DND-41 (cell line): ENCODE measurements at regions not wholly inside any gene's neighbourhood (a gene's known extent, or its start where the extent isn't known, plus 50 kb on each side); places are given as distances from the start of the nearest gene placed in this dataset.

Experiments
- ATAC-seq: fragments of 200-7000 bp; cut with Tn5 transposase; 3 replicates; pipeline ENCODE4 v1.9.1; 2021; ENCODE audit warnings: low read depth; ENCODE audit not compliant: insufficient read depth
- DNase-seq: peaks from one replicate; pipeline ENCODE4 v3.0.0-alpha.2; 2020
- H2AFZ ChIP-seq: 2 replicates; pipeline ENCODE4 v1.6.0; 2012; ENCODE audit warnings: low read depth, low read length
- H3K27ac ChIP-seq: 2 replicates; pipeline ENCODE4 v1.5.1; 2012; ENCODE audit warnings: low read length, inconsistent platforms
- H3K27me3 ChIP-seq: fragments of 200-600 bp; sonication (generic); 2 replicates; pipeline ENCODE4 v1.6.0; 2012; ENCODE audit warnings: low read length, mild to moderate bottlenecking, inconsistent platforms; ENCODE audit not compliant: insufficient read depth, poor library complexity
- H3K36me3 ChIP-seq: 2 replicates; pipeline ENCODE4 v1.5.1; 2012; ENCODE audit warnings: low read length, inconsistent platforms; ENCODE audit not compliant: insufficient read depth
- H3K4me1 ChIP-seq: 2 replicates; pipeline ENCODE4 v1.5.1; 2012; ENCODE audit warnings: mild to moderate bottlenecking, low read length; ENCODE audit not compliant: insufficient read depth
- H3K4me2 ChIP-seq: 2 replicates; pipeline ENCODE4 v1.6.0; 2012; ENCODE audit warnings: mild to moderate bottlenecking, moderate library complexity, low read length, inconsistent platforms; ENCODE audit not compliant: insufficient read depth
- H3K4me3 ChIP-seq, 2 experiments: fragments of 200-600 bp in 1 of 2; shearing (Covaris generic) in 1 of 2; 2 replicates each; pipeline ENCODE4 v1.5.1; 2012 to 2016; ENCODE audit warnings: inconsistent platforms in 2 of 2, low read length in 2 of 2, mild to moderate bottlenecking in 2 of 2, low read depth in 1 of 2, moderate library complexity in 1 of 2
- H3K79me2 ChIP-seq: 2 replicates; pipeline ENCODE4 v1.6.0; 2012; ENCODE audit warnings: low read length, inconsistent platforms; ENCODE audit not compliant: insufficient read depth
- H3K9ac ChIP-seq: 2 replicates; pipeline ENCODE4 v1.6.0; 2012; ENCODE audit warnings: low read depth, mild to moderate bottlenecking, inconsistent platforms, low read length, moderate library complexity
- H3K9me3 ChIP-seq: 2 replicates; pipeline ENCODE4 v1.5.1; 2012; ENCODE audit warnings: low read length, moderate library complexity, mild to moderate bottlenecking, inconsistent platforms; ENCODE audit not compliant: insufficient read depth, severe bottlenecking
- H4K20me1 ChIP-seq: 2 replicates; pipeline ENCODE4 v1.6.0; 2012; ENCODE audit warnings: low read length; ENCODE audit not compliant: insufficient read depth
- EZH2 ChIP-seq: IDR thresholded peaks from 3 replicates; pipeline ENCODE4 v1.6.1; 2012; ENCODE audit warnings: borderline replicate concordance, low read depth, mild to moderate bottlenecking, moderate library complexity, low read length, inconsistent platforms; ENCODE audit not compliant: severe bottlenecking
- TF ChIP-seq, protein P1 (sequence below): IDR thresholded peaks from 2 replicates; pipeline ENCODE4 v1.5.1; 2012; ENCODE audit warnings: borderline replicate concordance, low read length, moderate library complexity, mild to moderate bottlenecking; ENCODE audit not compliant: poor library complexity, severe bottlenecking; ENCODE audit errors: extremely low read depth

DNA sequence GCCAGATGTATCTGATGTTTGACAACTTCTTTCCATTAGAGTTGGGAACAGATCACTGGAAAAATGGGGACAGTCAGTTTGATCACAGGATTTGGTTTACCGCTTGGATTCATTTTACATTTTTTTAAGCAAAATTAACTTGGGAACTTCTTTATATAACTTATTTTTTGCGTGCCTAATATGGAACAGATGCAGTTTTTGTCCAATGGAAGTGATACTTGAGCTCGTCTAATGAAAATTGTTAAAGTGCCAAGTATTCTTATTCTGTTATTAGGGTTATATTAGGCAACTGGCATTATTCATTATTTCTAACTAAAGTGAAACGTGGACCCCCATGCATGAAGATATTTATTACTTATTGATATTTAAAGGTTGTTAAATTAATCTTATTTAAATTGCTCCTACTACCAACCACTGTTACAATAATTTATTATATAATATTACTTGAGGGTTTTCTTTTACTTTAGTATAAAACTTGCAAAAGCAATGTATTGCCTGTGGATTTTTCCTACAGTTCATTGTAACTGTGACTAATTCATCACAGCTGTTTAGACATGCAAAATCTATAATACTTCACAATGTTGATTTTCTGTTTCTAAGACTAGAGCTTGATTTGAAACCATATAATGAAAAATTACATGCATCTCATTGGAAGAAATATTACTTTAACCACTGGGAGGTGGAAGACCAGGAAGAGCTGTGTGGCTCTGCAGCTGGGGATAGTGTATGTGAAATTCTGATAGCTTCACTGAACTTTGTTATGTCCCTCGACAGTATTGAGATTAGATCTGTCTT, 787.3 kb upstream of the WWC1 start:
- no peaks in the 10 kb centered on the region for H4K20me1 ChIP-seq
- H3K36me3 ChIP-seq, result no peaks in the 10 kb centered on the region
- no peaks in the 10 kb centered on the region for H3K27me3 ChIP-seq
- H3K27ac ChIP-seq, result no peak overlapping the region
- H3K4me1 ChIP-seq, result no peaks in the 10 kb centered on the region
- no peaks in the 10 kb centered on the region for H3K79me2 ChIP-seq
- no peak overlapping the region for H3K9ac ChIP-seq
- H3K9me3 ChIP-seq, result no peaks in the 10 kb centered on the region
- no peak overlapping the region for H3K4me3 ChIP-seq
- no peak for TF ChIP-seq EZH2
- TF ChIP-seq, protein P1, sequence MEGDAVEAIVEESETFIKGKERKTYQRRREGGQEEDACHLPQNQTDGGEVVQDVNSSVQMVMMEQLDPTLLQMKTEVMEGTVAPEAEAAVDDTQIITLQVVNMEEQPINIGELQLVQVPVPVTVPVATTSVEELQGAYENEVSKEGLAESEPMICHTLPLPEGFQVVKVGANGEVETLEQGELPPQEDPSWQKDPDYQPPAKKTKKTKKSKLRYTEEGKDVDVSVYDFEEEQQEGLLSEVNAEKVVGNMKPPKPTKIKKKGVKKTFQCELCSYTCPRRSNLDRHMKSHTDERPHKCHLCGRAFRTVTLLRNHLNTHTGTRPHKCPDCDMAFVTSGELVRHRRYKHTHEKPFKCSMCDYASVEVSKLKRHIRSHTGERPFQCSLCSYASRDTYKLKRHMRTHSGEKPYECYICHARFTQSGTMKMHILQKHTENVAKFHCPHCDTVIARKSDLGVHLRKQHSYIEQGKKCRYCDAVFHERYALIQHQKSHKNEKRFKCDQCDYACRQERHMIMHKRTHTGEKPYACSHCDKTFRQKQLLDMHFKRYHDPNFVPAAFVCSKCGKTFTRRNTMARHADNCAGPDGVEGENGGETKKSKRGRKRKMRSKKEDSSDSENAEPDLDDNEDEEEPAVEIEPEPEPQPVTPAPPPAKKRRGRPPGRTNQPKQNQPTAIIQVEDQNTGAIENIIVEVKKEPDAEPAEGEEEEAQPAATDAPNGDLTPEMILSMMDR, result no peak
- no peak overlapping the region for H3K4me2 ChIP-seq
- ATAC-seq (no peak), DNase-seq (no peak)
- H2AFZ ChIP-seq, result no peak overlapping the region

DNA sequence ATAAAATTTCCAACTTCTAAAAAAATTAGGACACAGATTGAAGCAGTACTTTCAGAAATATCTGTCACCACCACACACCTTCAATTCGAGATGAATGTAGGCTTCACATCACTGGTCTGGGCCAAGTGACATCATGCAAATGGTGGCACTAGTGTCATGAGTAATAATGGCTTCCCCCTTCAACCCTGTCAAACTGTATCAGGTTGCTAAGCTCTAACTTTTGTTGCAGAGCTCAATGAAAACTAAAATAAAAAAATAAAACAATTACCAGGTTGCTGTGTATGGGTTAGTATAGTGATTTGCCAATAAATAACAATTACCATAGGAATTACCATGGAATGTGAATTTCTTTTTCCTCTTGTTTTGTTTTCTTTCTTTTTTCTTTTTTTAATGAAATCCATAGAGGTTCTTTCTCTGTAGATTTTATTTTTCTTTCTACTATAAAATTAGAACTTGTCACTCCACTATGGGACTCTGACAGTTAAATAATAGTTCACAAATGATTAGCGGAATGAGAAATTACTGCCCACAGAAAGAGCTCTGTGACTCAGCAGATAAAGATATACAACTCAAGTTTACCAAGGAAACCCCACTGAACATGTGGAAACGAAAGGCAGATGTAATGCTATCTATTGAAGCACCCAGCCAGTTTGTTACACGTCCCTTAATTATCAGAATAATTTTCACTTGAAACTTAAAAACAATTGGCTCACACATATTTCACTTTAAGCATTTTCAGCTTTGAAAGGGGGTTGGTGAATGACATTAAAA, 783.8 kb upstream of the WWC1 start:
- no peaks in the 10 kb centered on the region for H4K20me1 ChIP-seq
- H2AFZ ChIP-seq, result no peak overlapping the region
- H3K36me3 ChIP-seq, result no peaks in the 10 kb centered on the region
- H3K4me2 ChIP-seq, result no peak overlapping the region
- H3K4me1 ChIP-seq, result no peaks in the 10 kb centered on the region
- no peak overlapping the region for H3K27ac ChIP-seq
- H3K79me2 ChIP-seq, result no peaks in the 10 kb centered on the region
- no peak overlapping the region for H3K4me3 ChIP-seq
- ATAC-seq, result no peak
- no peaks in the 10 kb centered on the region for H3K9me3 ChIP-seq
- TF ChIP-seq, protein P1, result no peak
- TF ChIP-seq EZH2, result no peak
- no peak for DNase-seq
- no peak overlapping the region for H3K9ac ChIP-seq
- H3K27me3 ChIP-seq, result no peaks in the 10 kb centered on the region

DNA sequence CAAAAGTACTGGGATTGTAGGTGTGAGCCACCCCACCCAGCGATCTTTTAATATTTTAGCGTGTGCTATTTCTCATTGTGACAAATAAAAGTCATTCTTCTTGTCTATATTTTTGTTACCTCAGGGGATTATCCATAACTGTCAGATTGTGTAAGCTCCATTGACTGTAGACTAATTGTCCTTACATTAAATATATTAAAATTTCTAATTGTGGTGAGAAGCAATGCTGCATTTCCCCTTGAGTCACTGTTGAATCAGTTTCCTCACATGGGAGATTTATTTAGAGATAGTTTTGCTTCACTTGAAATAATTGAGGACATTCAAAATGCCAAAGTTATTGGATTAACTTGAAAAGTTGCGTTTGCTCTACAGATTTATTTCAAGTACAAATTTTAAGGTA, 782.4 kb upstream of the WWC1 start:
- no peaks in the 10 kb centered on the region for H3K27me3 ChIP-seq
- H3K27ac ChIP-seq, result no peak overlapping the region
- no peaks in the 10 kb centered on the region for H4K20me1 ChIP-seq
- no peaks in the 10 kb centered on the region for H3K4me1 ChIP-seq
- no peaks in the 10 kb centered on the region for H3K36me3 ChIP-seq
- no peak overlapping the region for H3K9ac ChIP-seq
- H3K4me3 ChIP-seq, result no peak overlapping the region
- no peak for TF ChIP-seq EZH2
- TF ChIP-seq, protein P1, result no peak
- no peak for ATAC-seq
- no peaks in the 10 kb centered on the region for H3K9me3 ChIP-seq
- no peak overlapping the region for H2AFZ ChIP-seq
- no peaks in the 10 kb centered on the region for H3K79me2 ChIP-seq
- DNase-seq, result no peak
- H3K4me2 ChIP-seq, result no peak overlapping the region
